Stimulated activated CD4-positive, alpha-beta T cell treated with anti-CD3 and anti-CD28 coated beads, Interleukin-1b, Interleukin-23, amount 100 ng/mL, for 4 hours (primary cell): ENCODE measurements at regions not wholly inside any gene's neighbourhood (a gene's known extent, or its start where the extent isn't known, plus 50 kb on each side); places are given as distances from the start of the nearest gene placed in this dataset.
A peak's percentile ranks its signal among the peaks of the same experiment; 100 is the strongest.

Experiments
- DNase-seq, 2 donors: peaks; one replicate each; pipeline ENCODE4 v3.0.0-alpha.2; 2020; ENCODE audit warnings: low read depth in 2 of 2

GRCh38 chr14:65186951-65187350 lies 84.6 kb upstream of the MAX start:
- no peak for DNase-seq

- no peak for DNase-seq
Measured at GRCh38 chr14:65187421-65188049, 85.2 kb upstream of the MAX start.

- DNase-seq = no peak
Measured at GRCh38 chr14:65190312-65190711, 88.0 kb upstream of the MAX start.

GRCh38 chr14:65191716-65192115 lies 89.4 kb upstream of the MAX start:
- no peak for DNase-seq

- DNase-seq = no peak
Measured at GRCh38 chr14:65192686-65193085, 90.4 kb upstream of the MAX start.

GRCh38 chr14:65193916-65194590 lies 91.7 kb upstream of the MAX start:
- DNase-seq = no peak

GRCh38 chr14:65195042-65195719 lies 92.9 kb upstream of the MAX start:
- DNase-seq = no peak

GRCh38 chr14:65198346-65198745 lies 96.0 kb upstream of the MAX start:
- DNase-seq = no peak

GRCh38 chr14:65200454-65200853 lies 98.1 kb upstream of the MAX start:
- no peak for DNase-seq

- DNase-seq = no peak
Measured at GRCh38 chr14:65203574-65203973, 101.3 kb upstream of the MAX start.

GRCh38 chr14:65204056-65204455 lies 101.7 kb upstream of the MAX start:
- DNase-seq = no peak

- DNase-seq = no peak
Measured at GRCh38 chr14:65206078-65206447, 103.7 kb upstream of the MAX start.

- DNase-seq = no peak
Measured at GRCh38 chr14:65206448-65207096, 104.3 kb upstream of the MAX start.

- no peak for DNase-seq
Measured at GRCh38 chr14:65208548-65208947, 106.2 kb upstream of the MAX start.

- DNase-seq = no peak
Measured at GRCh38 chr14:65210118-65210821, 108.0 kb upstream of the MAX start.

- DNase-seq = no peak
Measured at GRCh38 chr14:65210822-65211182, 108.5 kb upstream of the MAX start.

- DNase-seq = no peak
Measured at GRCh38 chr14:65211341-65211987, 109.1 kb upstream of the MAX start.

- no peak for DNase-seq
Measured at GRCh38 chr14:65213316-65213715, 111.0 kb upstream of the MAX start.

- no peak for DNase-seq
Measured at GRCh38 chr14:65214741-65215140, 112.4 kb upstream of the MAX start.

GRCh38 chr14:65219353-65219752 lies 117.0 kb upstream of the MAX start:
- DNase-seq = no peak

- peak; percentile 42 to 43 for DNase-seq
Measured at GRCh38 chr14:65222440-65222858, 120.1 kb upstream of the MAX start.

GRCh38 chr14:65223636-65224035 lies 121.3 kb upstream of the MAX start:
- no peak for DNase-seq
